H1 (cell line): ENCODE measurements at regions not wholly inside any gene's neighbourhood (a gene's known extent, or its start where the extent isn't known, plus 50 kb on each side); places are given as distances from the start of the nearest gene placed in this dataset.

Experiments used
- CREB1 ChIP-seq: IDR thresholded peaks from 2 replicates; pipeline ENCODE4 v1.6.1; 2012; ENCODE audit warnings: inconsistent platforms
- NRF1 ChIP-seq: IDR thresholded peaks from 2 replicates; pipeline ENCODE4 v1.6.1; 2011; ENCODE audit warnings: mild to moderate bottlenecking, low read depth, low read length, improper control_type of control experiment
- POLR2AphosphoS5 ChIP-seq: IDR thresholded peaks from 2 replicates; pipeline ENCODE4 v1.6.1; 2011; ENCODE audit warnings: low read depth, low read length
- SP1 ChIP-seq: IDR thresholded peaks from 2 replicates; pipeline ENCODE4 v1.6.1; 2011; ENCODE audit warnings: low read depth, low read length
- YY1 ChIP-seq: IDR thresholded peaks from 2 replicates; pipeline ENCODE4 v1.6.1; 2011; ENCODE audit warnings: low read depth, mild to moderate bottlenecking, low read length
- TF ChIP-seq, protein P1 (sequence below), 3 experiments: IDR thresholded peaks; 1 replicate in 2 of 3; 2 replicates in 1 of 3; pipeline versions ENCODE4 v1.5.1 to v1.6.1; 2011; ENCODE audit warnings: low read length in 3 of 3, mild to moderate bottlenecking in 3 of 3, inconsistent platforms in 2 of 3, low read depth in 1 of 3, moderate library complexity in 1 of 3; ENCODE audit not compliant: insufficient read depth in 1 of 3; ENCODE audit errors: control extremely low read depth in 1 of 3

DNA sequence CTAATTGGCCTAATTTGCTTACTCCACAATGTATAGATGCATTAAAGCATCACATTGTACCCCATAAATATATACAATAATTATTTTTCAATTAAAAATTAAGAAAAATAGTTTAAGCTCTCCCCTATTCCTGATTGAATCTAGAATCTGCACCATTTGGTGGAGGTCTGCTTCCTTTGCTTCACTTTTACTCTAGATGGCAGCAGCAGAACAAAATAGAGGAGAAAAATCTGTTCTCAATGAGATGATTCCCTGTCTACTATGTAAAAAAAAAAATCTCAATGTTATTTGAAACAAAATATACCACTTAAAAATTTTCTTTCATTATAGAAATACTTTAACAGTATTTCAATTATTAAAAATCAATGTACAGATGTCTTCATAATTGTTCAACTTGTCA lies 109.6 kb upstream of the FXR1 start:
- TF ChIP-seq NRF1 (no peak), POLR2AphosphoS5 (no peak), CREB1 (no peak), SP1 (no peak), YY1 (no peak)
- TF ChIP-seq, protein P1, sequence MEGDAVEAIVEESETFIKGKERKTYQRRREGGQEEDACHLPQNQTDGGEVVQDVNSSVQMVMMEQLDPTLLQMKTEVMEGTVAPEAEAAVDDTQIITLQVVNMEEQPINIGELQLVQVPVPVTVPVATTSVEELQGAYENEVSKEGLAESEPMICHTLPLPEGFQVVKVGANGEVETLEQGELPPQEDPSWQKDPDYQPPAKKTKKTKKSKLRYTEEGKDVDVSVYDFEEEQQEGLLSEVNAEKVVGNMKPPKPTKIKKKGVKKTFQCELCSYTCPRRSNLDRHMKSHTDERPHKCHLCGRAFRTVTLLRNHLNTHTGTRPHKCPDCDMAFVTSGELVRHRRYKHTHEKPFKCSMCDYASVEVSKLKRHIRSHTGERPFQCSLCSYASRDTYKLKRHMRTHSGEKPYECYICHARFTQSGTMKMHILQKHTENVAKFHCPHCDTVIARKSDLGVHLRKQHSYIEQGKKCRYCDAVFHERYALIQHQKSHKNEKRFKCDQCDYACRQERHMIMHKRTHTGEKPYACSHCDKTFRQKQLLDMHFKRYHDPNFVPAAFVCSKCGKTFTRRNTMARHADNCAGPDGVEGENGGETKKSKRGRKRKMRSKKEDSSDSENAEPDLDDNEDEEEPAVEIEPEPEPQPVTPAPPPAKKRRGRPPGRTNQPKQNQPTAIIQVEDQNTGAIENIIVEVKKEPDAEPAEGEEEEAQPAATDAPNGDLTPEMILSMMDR (IDR thresholded peaks at IDR 0.05; ENCODE audit: control extremely low read depth in 1 of 3, insufficient read depth in 1 of 3, low read depth in 1 of 3, low read length in 3 of 3) = peak in 2 of 3 experiments; percentile 36 to 52; a peak in 3 of 4 replicates
